GM20431 (cell line): ENCODE measurements at regions not wholly inside any gene's neighbourhood (a gene's known extent, or its start where the extent isn't known, plus 50 kb on each side); places are given as distances from the start of the nearest gene placed in this dataset.

Experiments
- in situ Hi-C: fragments of 300-500 bp; cut with MseI, MboI; formaldehyde crosslinking; loops from one replicate; pipeline ENCODE4 v1.15.0; 2020; ENCODE audit warnings: low sequenced_read_pairs; ENCODE audit not compliant: unreplicated experiment

GRCh38 chr12:111100554-111100953 lies 180.2 kb upstream of the MYL2 start:
- in situ Hi-C loops = no loop called here

- in situ Hi-C loops = no loop called here
These were observed 179.6 kb upstream of the MYL2 start for GRCh38 chr12:111100003-111100402.

GRCh38 chr12:111099186-111099585 lies 178.8 kb upstream of the MYL2 start:
- in situ Hi-C loops = no loop called here

- in situ Hi-C loops = no loop called here
These were observed 174.0 kb upstream of the MYL2 start for GRCh38 chr12:111094157-111095010.

GRCh38 chr12:111093428-111094142 lies 173.2 kb upstream of the MYL2 start:
- in situ Hi-C loops = no loop called here

- in situ Hi-C loops = no loop called here
These were observed 170.7 kb upstream of the MYL2 start for GRCh38 chr12:111091051-111091450.

GRCh38 chr12:111089616-111090015 lies 169.2 kb upstream of the MYL2 start:
- in situ Hi-C loops = no loop called here

- in situ Hi-C loops = no loop called here
These were observed 168.0 kb upstream of the MYL2 start for GRCh38 chr12:111088409-111088808.

GRCh38 chr12:111086947-111087700 lies 166.7 kb upstream of the MYL2 start:
- in situ Hi-C loops = no loop called here

GRCh38 chr12:111085096-111085495 lies 164.7 kb upstream of the MYL2 start:
- in situ Hi-C loops = no loop called here

GRCh38 chr12:111084605-111085004 lies 164.2 kb upstream of the MYL2 start:
- in situ Hi-C loops = no loop called here

- in situ Hi-C loops = no loop called here
These were observed 163.8 kb upstream of the MYL2 start for GRCh38 chr12:111084158-111084557.

GRCh38 chr12:111081600-111081999 lies 161.2 kb upstream of the MYL2 start:
- in situ Hi-C loops = no loop called here

GRCh38 chr12:111078731-111079130 lies 158.4 kb upstream of the MYL2 start:
- in situ Hi-C loops = no loop called here

- in situ Hi-C loops = no loop called here
These were observed 156.5 kb upstream of the MYL2 start for GRCh38 chr12:111076611-111077451.

GRCh38 chr12:111076199-111076598 lies 155.8 kb upstream of the MYL2 start:
- in situ Hi-C loops = no loop called here

- in situ Hi-C loops = no loop called here
These were observed 154.6 kb upstream of the MYL2 start for GRCh38 chr12:111074965-111075364.

GRCh38 chr12:111074559-111074958 lies 154.2 kb upstream of the MYL2 start:
- in situ Hi-C loops = no loop called here

- in situ Hi-C loops = no loop called here
These were observed 153.0 kb upstream of the MYL2 start for GRCh38 chr12:111073370-111073769.

GRCh38 chr12:111072299-111072698 lies 151.9 kb upstream of the MYL2 start:
- in situ Hi-C loops = no loop called here
